Myocyte (in vitro differentiated cells): ENCODE measurements at regions not wholly inside any gene's neighbourhood (a gene's known extent, or its start where the extent isn't known, plus 50 kb on each side); places are given as distances from the start of the nearest gene placed in this dataset.
"Not testable (repeated sequence)": the region's sequence is repeated elsewhere in the genome, so short reads cannot be mapped to it uniquely, and the experiment has no call there.

Experiments used
- DNase-seq: peaks from one replicate; pipeline ENCODE4 v3.0.0-alpha.2; 2012; ENCODE audit warnings: low read depth

- no peak for DNase-seq
Measured at GRCh38 chr14:49134940-49135339, 451.2 kb downstream of the RPS29 start.

GRCh38 chr14:49121246-49121645 lies 464.9 kb downstream of the RPS29 start:
- DNase-seq, result no peak

GRCh38 chr14:49114161-49114893 lies 471.9 kb downstream of the RPS29 start:
- DNase-seq, result no peak

GRCh38 chr14:49106741-49107667 lies 479.2 kb downstream of the RPS29 start:
- DNase-seq, result no peak

GRCh38 chr14:49105956-49106355 lies 480.2 kb downstream of the RPS29 start:
- DNase-seq, result no peak

GRCh38 chr14:49105512-49105911 lies 480.7 kb downstream of the RPS29 start:
- DNase-seq, result no peak

GRCh38 chr14:49092345-49092744 lies 493.8 kb downstream of the RPS29 start:
- DNase-seq, result no peak

GRCh38 chr14:49089107-49089506 lies 497.1 kb downstream of the RPS29 start:
- no peak for DNase-seq

GRCh38 chr14:49073292-49073691 lies 512.9 kb downstream of the RPS29 start:
- DNase-seq, result not testable (repeated sequence)

GRCh38 chr14:49058511-49058910 lies 527.7 kb downstream of the RPS29 start:
- no peak for DNase-seq

- DNase-seq, result no peak
Measured at GRCh38 chr14:49057838-49058510, 528.2 kb downstream of the RPS29 start.

GRCh38 chr14:49056021-49056420 lies 530.2 kb downstream of the RPS29 start:
- DNase-seq, result no peak

GRCh38 chr14:49052521-49052920 lies 533.7 kb downstream of the RPS29 start:
- no peak for DNase-seq

- DNase-seq, result no peak
Measured at GRCh38 chr14:49051328-49052060, 534.7 kb downstream of the RPS29 start.

GRCh38 chr14:49050822-49051221 lies 535.4 kb downstream of the RPS29 start:
- no peak for DNase-seq

GRCh38 chr14:49049711-49050110 lies 536.5 kb downstream of the RPS29 start:
- DNase-seq, result no peak

GRCh38 chr14:49044981-49045380 lies 541.2 kb downstream of the RPS29 start:
- DNase-seq, result no peak

GRCh38 chr14:49036984-49037516 lies 549.1 kb downstream of the RPS29 start:
- no peak for DNase-seq

GRCh38 chr14:49036266-49036665 lies 549.9 kb downstream of the RPS29 start:
- DNase-seq, result no peak

GRCh38 chr14:49033131-49033530 lies 553.0 kb downstream of the RPS29 start:
- DNase-seq, result no peak

- not testable (repeated sequence) for DNase-seq
Measured at GRCh38 chr14:49031710-49032109, 554.5 kb downstream of the RPS29 start.
